Stimulated activated CD4-positive, alpha-beta T cell treated with anti-CD3 and anti-CD28 coated beads, Interleukin-1b, Interleukin-23, amount 100 ng/mL, for 4 hours (primary cell): ENCODE measurements at regions not wholly inside any gene's neighbourhood (a gene's known extent, or its start where the extent isn't known, plus 50 kb on each side); places are given as distances from the start of the nearest gene placed in this dataset.
"Not testable (repeated sequence)": the region's sequence is repeated elsewhere in the genome, so short reads cannot be mapped to it uniquely, and the experiment has no call there.

ENCODE experiments used
- DNase-seq, 2 donors: peaks; one replicate each; pipeline ENCODE4 v3.0.0-alpha.2; 2020; ENCODE audit warnings: low read depth in 2 of 2

DNA sequence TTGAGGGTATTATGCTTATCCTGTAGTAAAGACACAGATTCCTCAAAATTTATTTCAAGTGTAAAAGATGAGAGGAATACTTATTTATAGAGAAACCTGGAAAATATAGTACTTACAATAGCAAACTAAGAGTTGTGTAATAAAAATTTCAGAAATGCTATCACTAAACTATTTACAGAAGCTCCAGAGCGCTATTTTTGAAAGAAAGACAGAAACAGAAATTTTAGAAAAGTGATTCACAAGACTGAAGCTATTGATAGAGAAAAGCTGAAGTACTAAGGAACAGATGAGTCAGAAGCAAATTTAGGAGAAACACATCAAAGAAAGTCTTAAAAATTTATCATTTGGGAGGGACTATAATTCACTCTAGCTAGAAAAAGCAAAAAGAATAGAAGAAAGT lies 1174.2 kb downstream of the DIAPH3 start:
- DNase-seq: no peak

GRCh38 chr13:58991826-58992477 lies 1171.8 kb downstream of the DIAPH3 start:
- DNase-seq: no peak

GRCh38 chr13:58992478-58993042 lies 1171.2 kb downstream of the DIAPH3 start:
- no peak for DNase-seq

GRCh38 chr13:58994077-58994476 lies 1169.7 kb downstream of the DIAPH3 start:
- no peak for DNase-seq

GRCh38 chr13:58994777-58995176 lies 1169.0 kb downstream of the DIAPH3 start:
- no peak for DNase-seq

DNA sequence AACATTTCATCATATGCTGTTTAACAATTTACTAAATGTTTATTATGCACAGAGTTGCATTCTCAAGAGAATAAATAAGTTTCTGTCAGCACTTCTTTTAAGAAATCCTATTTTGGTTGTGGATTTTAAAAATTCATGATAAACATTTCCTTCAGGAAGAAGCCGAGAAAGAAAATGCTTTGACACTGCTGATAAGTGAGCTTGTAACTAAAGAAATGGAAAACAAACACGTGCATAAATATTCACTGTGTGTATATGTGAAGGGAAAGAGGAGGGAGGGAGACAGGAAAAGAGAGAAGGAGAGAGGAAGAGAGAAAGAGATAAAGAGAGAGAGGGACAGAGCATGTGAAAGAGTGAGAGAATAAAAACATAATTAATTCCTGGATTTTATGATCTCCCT lies 1165.0 kb downstream of the DIAPH3 start:
- no peak for DNase-seq

- no peak for DNase-seq
Measured at GRCh38 chr13:58999851-59000250, 1163.9 kb downstream of the DIAPH3 start.

- no peak for DNase-seq
Measured at GRCh38 chr13:59000770-59001169, 1163.0 kb downstream of the DIAPH3 start.

DNA sequence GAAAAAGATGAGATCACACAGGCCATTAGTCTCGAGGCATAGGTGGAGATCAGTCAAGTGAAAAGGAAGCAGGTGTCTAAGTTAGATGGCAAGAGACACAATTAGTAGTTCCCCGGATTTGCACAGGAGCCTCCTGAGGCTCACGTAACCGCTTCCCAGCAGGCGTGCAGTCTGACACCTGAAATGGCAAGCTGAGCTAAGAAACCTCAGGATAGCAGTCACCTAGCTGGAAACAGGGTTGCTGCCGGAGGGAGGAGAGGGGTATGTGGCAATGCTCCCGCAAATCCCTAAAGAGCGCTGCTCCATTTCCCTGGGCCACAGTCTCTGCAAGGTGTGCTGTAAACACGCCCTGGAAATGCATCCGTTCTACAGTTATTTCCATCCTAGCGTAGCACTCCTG lies 1151.0 kb downstream of the DIAPH3 start:
- no peak for DNase-seq

DNA sequence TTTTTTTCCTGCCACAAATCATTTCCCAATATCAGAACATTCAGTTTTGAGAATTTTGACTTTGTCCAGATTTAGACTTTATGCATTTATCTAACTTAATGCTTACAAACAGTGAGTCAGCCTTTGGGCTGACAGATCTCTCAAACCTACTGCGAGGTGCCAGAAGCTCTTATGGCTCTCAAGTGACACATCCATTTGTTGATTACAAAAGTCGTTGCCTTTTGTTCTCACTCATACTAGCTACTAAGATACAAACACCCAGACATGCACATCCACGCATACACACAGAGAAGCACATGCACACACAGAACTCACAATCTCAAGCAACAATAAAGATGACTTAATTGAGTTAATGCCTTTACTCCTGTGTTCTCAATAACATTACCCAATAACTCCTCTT lies 1147.5 kb downstream of the DIAPH3 start:
- DNase-seq: no peak

DNA sequence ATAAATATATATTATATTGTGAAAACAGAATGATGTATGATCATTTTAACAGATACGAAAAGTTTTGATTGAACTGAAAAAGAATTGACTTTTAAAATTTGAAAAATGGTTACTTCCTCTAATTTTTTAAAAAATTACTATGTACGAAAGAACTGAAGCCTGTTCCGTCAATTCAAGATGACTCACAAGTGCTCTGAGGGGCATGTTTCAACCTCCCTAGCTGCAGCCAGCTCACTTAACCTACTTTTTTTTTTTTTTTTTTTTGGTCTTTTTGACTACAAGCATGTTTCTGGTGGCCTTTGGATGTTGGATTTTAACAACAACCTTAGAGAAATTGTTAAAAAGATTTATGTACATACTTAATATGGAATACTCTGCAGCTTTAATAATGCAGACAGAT lies 1139.3 kb downstream of the DIAPH3 start:
- no peak for DNase-seq

GRCh38 chr13:59034198-59034597 lies 1129.5 kb downstream of the DIAPH3 start:
- no peak for DNase-seq

GRCh38 chr13:59038824-59039223 lies 1124.9 kb downstream of the DIAPH3 start:
- no peak for DNase-seq

- DNase-seq: no peak
Measured at GRCh38 chr13:59043016-59043415, 1120.7 kb downstream of the DIAPH3 start.

- DNase-seq: no peak
Measured at GRCh38 chr13:59047546-59047945, 1116.2 kb downstream of the DIAPH3 start.

- DNase-seq: no peak
Measured at GRCh38 chr13:59061621-59062020, 1102.1 kb downstream of the DIAPH3 start.

DNA sequence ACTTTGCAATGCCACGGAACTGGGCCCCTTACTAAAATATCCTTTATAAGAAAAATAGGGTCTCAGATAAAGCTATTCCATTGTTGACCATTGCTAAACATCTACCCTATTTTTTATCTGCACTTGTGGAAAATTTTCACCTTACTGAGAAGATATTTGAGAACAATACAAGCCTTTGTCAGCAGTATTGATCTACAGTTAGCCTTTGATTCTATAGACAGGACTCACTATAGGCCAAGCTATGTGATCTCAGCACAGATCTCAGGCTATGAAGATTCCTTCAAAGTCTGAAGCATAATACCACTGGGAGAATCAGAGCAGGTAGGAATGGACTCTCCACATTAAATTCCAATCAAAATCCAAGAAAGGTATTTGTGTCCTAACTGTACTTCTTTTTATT lies 1099.7 kb downstream of the DIAPH3 start:
- no peak for DNase-seq

DNA sequence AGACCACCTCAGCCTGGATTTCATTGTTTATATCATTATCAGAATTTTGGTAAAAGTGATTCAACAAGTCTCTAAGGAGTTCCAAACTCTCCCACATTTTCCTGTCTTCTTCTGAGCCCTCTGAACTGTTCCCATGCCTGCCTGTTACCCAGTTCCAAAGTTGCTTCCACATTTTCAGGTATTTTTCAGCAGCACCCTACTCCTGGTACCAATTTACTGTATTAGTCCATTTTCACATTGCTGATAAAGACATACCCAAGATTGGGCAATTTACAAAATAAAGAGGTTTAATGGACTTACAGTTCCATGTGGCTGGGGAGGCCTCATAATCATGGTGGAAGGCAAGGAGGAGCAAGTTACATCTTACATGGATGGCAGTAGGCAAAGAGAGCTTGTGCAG lies 1087.3 kb downstream of the DIAPH3 start:
- DNase-seq: not testable (repeated sequence)

DNA sequence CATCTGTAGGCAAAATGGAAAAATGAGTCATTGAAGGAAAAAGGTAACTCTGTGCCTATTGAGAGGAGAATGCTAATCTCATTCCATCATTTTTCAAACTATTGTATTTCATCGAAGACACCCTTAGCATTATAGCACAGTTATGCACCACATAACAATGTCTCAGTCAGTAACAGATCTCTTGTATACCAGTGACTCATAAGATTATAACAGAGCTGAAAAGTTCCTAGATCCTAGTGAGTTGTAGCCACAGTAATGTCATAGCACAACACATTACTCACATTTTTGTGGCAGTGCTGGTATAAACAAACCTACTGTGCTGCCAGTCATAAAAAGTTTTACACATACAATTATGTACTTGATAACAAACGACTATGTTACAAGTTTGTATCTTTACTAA lies 1077.6 kb downstream of the DIAPH3 start:
- no peak for DNase-seq

GRCh38 chr13:59088716-59089115 lies 1075.0 kb downstream of the DIAPH3 start:
- DNase-seq: no peak

GRCh38 chr13:59094181-59094580 lies 1069.5 kb downstream of the DIAPH3 start:
- DNase-seq: no peak

DNA sequence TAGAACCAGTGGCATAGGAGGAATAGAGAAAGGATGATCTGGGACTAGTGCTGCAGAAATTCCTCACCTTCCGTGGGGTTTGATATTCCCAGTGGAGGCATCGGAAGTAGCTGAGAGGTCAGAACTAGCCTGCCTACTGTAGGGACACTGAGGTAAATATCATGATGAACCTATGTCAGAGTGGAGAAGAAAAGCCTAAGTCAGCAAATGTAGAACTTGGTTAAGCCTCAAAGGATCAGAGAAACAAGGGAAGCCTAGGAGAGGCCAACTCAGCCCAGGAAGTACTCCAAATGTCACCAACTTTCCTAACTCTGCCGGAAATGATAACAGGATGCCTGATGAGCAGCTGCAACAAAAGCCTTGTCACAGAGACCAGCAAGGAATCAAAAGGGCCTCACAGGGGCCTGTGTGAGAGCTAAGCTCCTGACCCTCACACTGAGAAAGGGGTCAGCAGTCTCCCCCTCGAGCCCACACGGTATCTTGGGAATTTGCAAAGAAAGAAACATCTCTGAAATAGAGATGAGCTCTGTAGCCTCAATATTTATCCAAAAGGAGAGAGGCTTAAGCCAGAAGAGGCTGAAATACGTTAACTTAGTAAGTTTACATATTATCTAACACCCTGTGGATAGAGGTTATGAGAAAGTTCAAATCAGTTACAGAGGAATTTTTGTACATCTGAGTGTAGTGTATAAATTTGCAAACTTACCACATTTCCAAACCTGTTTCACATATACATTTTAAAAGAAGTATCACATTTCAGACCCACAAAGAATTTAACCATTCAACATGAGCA lies 1064.3 kb downstream of the DIAPH3 start:
- no peak for DNase-seq
